AG08395 (cell line): ENCODE measurements at regions not wholly inside any gene's neighbourhood (a gene's known extent, or its start where the extent isn't known, plus 50 kb on each side); places are given as distances from the start of the nearest gene placed in this dataset.

Source experiments
- DNase-seq: peaks from one replicate; pipeline ENCODE4 v3.0.0; 2012; ENCODE audit warnings: mixed read lengths, low spot score

GRCh38 chr3:161444694-161445077, 51.9 kb upstream of the OTOL1 start:
- DNase-seq, result no peak

- DNase-seq, result no peak
Measured at GRCh38 chr3:161443921-161444693, 52.5 kb upstream of the OTOL1 start.

- DNase-seq, result no peak
Measured at GRCh38 chr3:161430307-161430706, 59.0 kb upstream of the SPTSSB start.

GRCh38 chr3:161427347-161427746, 56.0 kb upstream of the SPTSSB start:
- no peak for DNase-seq

- DNase-seq, result no peak
Measured at GRCh38 chr3:161426758-161427157, 55.4 kb upstream of the SPTSSB start.

GRCh38 chr3:161423911-161424522, 52.7 kb upstream of the SPTSSB start:
- peak; percentile 67 for DNase-seq

- no peak for DNase-seq
Measured at GRCh38 chr3:161422171-161422700, 50.9 kb upstream of the SPTSSB start.
